Glutamatergic neuron (in vitro differentiated cells): ENCODE measurements at regions not wholly inside any gene's neighbourhood (a gene's known extent, or its start where the extent isn't known, plus 50 kb on each side); places are given as distances from the start of the nearest gene placed in this dataset.

Experiments
- DNase-seq: peaks from one replicate; pipeline ENCODE4 v3.0.0; 2022
- H3K27ac Mint-ChIP-seq: one replicate; pipeline ENCODE4 v1.8.0; 2020; ENCODE audit warnings: mild to moderate bottlenecking, mixed read lengths, inconsistent platforms; ENCODE audit not compliant: unreplicated experiment
- H3K27me3 Mint-ChIP-seq: one replicate; pipeline ENCODE4 v1.8.0; 2020; ENCODE audit warnings: mild to moderate bottlenecking, moderate library complexity, mixed read lengths, inconsistent platforms; ENCODE audit not compliant: unreplicated experiment
- H3K36me3 Mint-ChIP-seq: one replicate; pipeline ENCODE4 v1.8.0; 2020; ENCODE audit warnings: mild to moderate bottlenecking, mixed read lengths, inconsistent platforms; ENCODE audit not compliant: unreplicated experiment
- H3K4me1 Mint-ChIP-seq: one replicate; pipeline ENCODE4 v1.8.0; 2020; ENCODE audit warnings: mild to moderate bottlenecking, low read depth, mixed read lengths, inconsistent platforms; ENCODE audit not compliant: unreplicated experiment
- H3K4me3 Mint-ChIP-seq: one replicate; pipeline ENCODE4 v1.8.0; 2020; ENCODE audit warnings: mild to moderate bottlenecking, mixed read lengths, inconsistent platforms; ENCODE audit not compliant: unreplicated experiment
- H3K9me3 Mint-ChIP-seq: one replicate; pipeline ENCODE4 v1.8.0; 2020; ENCODE audit warnings: mild to moderate bottlenecking, moderate library complexity, mixed read lengths, inconsistent platforms; ENCODE audit not compliant: unreplicated experiment
- TF ChIP-seq, protein P1 (sequence below): fragments of 200-600 bp; sonication (generic); IDR thresholded peaks from one replicate; pipeline ENCODE4 v1.5.0; 2021; ENCODE audit not compliant: partially characterized antibody, unreplicated experiment

DNA sequence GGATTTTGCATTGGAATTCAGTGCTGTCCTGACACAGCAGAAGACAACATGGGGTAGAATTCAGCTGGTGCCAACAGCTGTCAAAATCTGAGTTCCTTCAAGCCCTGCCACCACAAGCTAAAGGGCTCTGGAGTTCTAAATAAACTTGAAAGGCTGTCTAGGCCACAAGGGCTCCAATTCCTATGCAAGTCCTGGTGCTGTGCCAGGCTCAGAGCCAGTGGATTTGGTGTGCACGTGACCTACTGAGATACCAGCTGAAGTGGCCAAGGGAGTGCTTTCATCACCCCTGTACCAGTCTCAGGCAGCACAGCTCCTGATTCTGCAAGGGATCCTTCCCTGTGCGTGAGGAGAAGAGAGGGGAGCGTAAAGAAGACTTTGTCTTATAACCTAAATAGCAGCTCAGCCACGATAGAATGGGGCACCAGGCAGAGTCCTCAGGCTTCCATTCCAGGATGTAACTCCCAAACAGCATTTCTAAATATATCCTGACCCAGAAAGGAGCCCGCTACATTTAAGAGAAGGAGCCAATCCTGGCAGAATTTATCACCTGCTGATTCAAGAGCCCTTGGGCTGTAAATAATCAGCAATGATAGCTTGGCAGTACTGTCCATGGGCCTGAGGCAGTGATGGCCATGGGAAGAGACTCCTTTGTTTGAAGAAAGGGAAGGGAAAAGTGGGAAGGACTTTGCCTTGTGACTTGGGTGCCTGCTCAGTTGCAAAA lies 881.2 kb upstream of the EPHA7 start:
- Mint-ChIP-seq H3K4me3 (no peak overlapping the region), H3K36me3 (no peaks in the 10 kb centered on the region), H3K27me3 (no peaks in the 10 kb centered on the region), H3K4me1 (no peaks in the 10 kb centered on the region), H3K9me3 (peaks cover 3% of the 10 kb centered on the region), H3K27ac (no peak overlapping the region)
- no peak for DNase-seq
- TF ChIP-seq, protein P1, sequence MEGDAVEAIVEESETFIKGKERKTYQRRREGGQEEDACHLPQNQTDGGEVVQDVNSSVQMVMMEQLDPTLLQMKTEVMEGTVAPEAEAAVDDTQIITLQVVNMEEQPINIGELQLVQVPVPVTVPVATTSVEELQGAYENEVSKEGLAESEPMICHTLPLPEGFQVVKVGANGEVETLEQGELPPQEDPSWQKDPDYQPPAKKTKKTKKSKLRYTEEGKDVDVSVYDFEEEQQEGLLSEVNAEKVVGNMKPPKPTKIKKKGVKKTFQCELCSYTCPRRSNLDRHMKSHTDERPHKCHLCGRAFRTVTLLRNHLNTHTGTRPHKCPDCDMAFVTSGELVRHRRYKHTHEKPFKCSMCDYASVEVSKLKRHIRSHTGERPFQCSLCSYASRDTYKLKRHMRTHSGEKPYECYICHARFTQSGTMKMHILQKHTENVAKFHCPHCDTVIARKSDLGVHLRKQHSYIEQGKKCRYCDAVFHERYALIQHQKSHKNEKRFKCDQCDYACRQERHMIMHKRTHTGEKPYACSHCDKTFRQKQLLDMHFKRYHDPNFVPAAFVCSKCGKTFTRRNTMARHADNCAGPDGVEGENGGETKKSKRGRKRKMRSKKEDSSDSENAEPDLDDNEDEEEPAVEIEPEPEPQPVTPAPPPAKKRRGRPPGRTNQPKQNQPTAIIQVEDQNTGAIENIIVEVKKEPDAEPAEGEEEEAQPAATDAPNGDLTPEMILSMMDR, result no peak

DNA sequence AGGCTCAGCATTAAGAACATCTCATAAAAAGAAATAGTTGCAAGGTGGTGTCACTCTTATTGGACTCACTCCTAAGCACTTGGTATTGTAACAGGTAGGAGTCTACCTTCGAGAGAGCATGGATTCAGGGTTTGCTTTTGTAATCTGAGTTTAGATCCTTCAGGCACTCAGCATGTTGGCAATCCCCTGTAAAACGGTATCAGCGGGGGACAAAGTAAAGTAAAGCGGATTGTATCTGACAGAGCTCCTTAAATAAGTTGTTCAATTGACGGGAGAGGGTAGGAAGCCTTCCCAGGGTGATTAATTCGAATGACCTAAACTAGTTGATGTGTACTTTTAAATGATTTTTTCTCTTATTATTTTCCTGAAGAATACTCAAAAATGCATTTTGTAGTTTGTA lies 869.8 kb upstream of the EPHA7 start:
- TF ChIP-seq, protein P1, result no peak
- no peak overlapping the region for H3K27ac Mint-ChIP-seq
- H3K4me3 Mint-ChIP-seq, result no peak overlapping the region
- H3K4me1 Mint-ChIP-seq, result no peaks in the 10 kb centered on the region
- no peaks in the 10 kb centered on the region for H3K9me3 Mint-ChIP-seq
- no peaks in the 10 kb centered on the region for H3K36me3 Mint-ChIP-seq
- H3K27me3 Mint-ChIP-seq, result no peaks in the 10 kb centered on the region
- DNase-seq, result no peak

- no peaks in the 10 kb centered on the region for H3K9me3 Mint-ChIP-seq
- no peaks in the 10 kb centered on the region for H3K4me1 Mint-ChIP-seq
- no peaks in the 10 kb centered on the region for H3K27me3 Mint-ChIP-seq
- H3K27ac Mint-ChIP-seq, result no peak overlapping the region
- no peak overlapping the region for H3K4me3 Mint-ChIP-seq
- no peaks in the 10 kb centered on the region for H3K36me3 Mint-ChIP-seq
- DNase-seq, result no peak
- TF ChIP-seq, protein P1, result no peak
Measured at GRCh38 chr6:94278146-94278545, 858.8 kb upstream of the EPHA7 start.

DNA sequence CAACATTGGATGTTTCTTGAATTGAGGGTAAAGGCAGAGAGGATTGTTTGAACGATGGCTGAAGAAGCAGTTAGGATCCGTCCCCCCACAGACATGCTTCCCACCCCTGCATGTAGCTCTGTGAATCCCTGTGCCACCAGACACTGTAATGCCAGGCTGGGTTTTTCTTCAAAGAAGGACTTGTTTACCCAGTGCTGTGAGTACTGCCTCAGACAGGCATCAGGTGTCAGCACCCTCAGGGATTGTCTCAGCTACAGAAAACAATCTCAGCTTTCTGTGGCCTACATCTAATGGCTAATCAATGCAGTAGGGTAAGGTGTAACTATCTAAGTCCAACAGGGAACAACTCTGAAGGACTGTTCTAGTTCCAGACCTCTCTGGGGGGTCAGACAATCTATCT lies 853.0 kb upstream of the EPHA7 start:
- TF ChIP-seq, protein P1, result no peak
- DNase-seq, result no peak
- H3K36me3 Mint-ChIP-seq, result no peaks in the 10 kb centered on the region
- H3K27ac Mint-ChIP-seq, result no peak overlapping the region
- no peak overlapping the region for H3K4me3 Mint-ChIP-seq
- no peaks in the 10 kb centered on the region for H3K27me3 Mint-ChIP-seq
- no peaks in the 10 kb centered on the region for H3K9me3 Mint-ChIP-seq
- H3K4me1 Mint-ChIP-seq, result no peaks in the 10 kb centered on the region

- H3K27me3 Mint-ChIP-seq, result no peaks in the 10 kb centered on the region
- TF ChIP-seq, protein P1, result no peak
- no peaks in the 10 kb centered on the region for H3K36me3 Mint-ChIP-seq
- H3K27ac Mint-ChIP-seq, result no peak overlapping the region
- DNase-seq, result no peak
- no peaks in the 10 kb centered on the region for H3K4me1 Mint-ChIP-seq
- H3K4me3 Mint-ChIP-seq, result no peak overlapping the region
- no peaks in the 10 kb centered on the region for H3K9me3 Mint-ChIP-seq
Measured at GRCh38 chr6:94270091-94270948, 851.0 kb upstream of the EPHA7 start.
